ENCODE measurements at regions not wholly inside any gene's neighbourhood (a gene's known extent, or its start where the extent isn't known, plus 50 kb on each side); places are given as distances from the start of the nearest gene placed in this dataset.

- Histone ChIP-seq H3K4me1 (no peaks in the 10 kb centered on the region), H3K9me3 (peaks cover 0 to 4% (median 0%) of the 10 kb centered on the region in 4 donors), H3K36me3 (no peaks in the 10 kb centered on the region), H3K27ac (no peak overlapping the region), H3K4me3 (no peak overlapping the region), H3K27me3 (no peaks in the 10 kb centered on the region)
- TF ChIP-seq POLR2AphosphoS5 (IDR thresholded peaks at IDR 0.05), result no peak
- TF ChIP-seq CTCF (IDR thresholded peaks at IDR 0.05), result no peak
- no peak for TF ChIP-seq EP300 (IDR thresholded peaks at IDR 0.05)
- TF ChIP-seq POLR2A (IDR thresholded peaks at IDR 0.05), result no peak
- DNase-seq, result no peak
- 84 to 85% methylated on average over 2 of the region's 2 CpGs for WGBS, 2 donors
- intact Hi-C loops (cut with DNase I), result no loop called here
Measured at GRCh38 chr7:52233248-52233647, 802.2 kb upstream of the POM121L12 start.

GRCh38 chr7:52211930-52212329 is 823.5 kb upstream of the POM121L12 start:
- no peaks in the 10 kb centered on the region for H3K4me1 ChIP-seq
- no peak overlapping the region for H3K27ac ChIP-seq
- no peak for TF ChIP-seq CTCF (IDR thresholded peaks at IDR 0.05)
- no peak for TF ChIP-seq POLR2AphosphoS5 (IDR thresholded peaks at IDR 0.05)
- no peak for TF ChIP-seq POLR2A (IDR thresholded peaks at IDR 0.05)
- TF ChIP-seq EP300 (IDR thresholded peaks at IDR 0.05), result no peak
- H3K36me3 ChIP-seq, result no peaks in the 10 kb centered on the region
- WGBS, 2 donors, result 86 to 89% methylated on average over 3 of the region's 3 CpGs
- no peak overlapping the region for H3K4me3 ChIP-seq
- no peak for DNase-seq
- H3K9me3 ChIP-seq, result no peaks in the 10 kb centered on the region
- intact Hi-C loops (cut with DNase I), result no loop called here
- H3K27me3 ChIP-seq, result no peaks in the 10 kb centered on the region

GRCh38 chr7:52209614-52210013 is 825.8 kb upstream of the POM121L12 start:
- TF ChIP-seq EP300 (IDR thresholded peaks at IDR 0.05) (no peak), CTCF (IDR thresholded peaks at IDR 0.05) (no peak), POLR2AphosphoS5 (IDR thresholded peaks at IDR 0.05) (no peak), POLR2A (IDR thresholded peaks at IDR 0.05) (no peak)
- no peak overlapping the region for H3K4me3 ChIP-seq
- DNase-seq, result no peak
- 9 to 43% methylated on average over 2 of the region's 2 CpGs for WGBS, 2 donors
- no peak overlapping the region for H3K27ac ChIP-seq
- intact Hi-C loops (cut with DNase I), result no loop called here
- H3K27me3 ChIP-seq, result no peaks in the 10 kb centered on the region
- no peaks in the 10 kb centered on the region for H3K9me3 ChIP-seq
- H3K4me1 ChIP-seq, result no peaks in the 10 kb centered on the region
- H3K36me3 ChIP-seq, result no peaks in the 10 kb centered on the region

GRCh38 chr7:52197221-52197620 is 838.2 kb upstream of the POM121L12 start:
- H3K27me3 ChIP-seq, result no peaks in the 10 kb centered on the region
- H3K27ac ChIP-seq, result no peak overlapping the region
- TF ChIP-seq POLR2A (IDR thresholded peaks at IDR 0.05), result no peak
- TF ChIP-seq EP300 (IDR thresholded peaks at IDR 0.05), result no peak
- TF ChIP-seq POLR2AphosphoS5 (IDR thresholded peaks at IDR 0.05), result no peak
- TF ChIP-seq CTCF (IDR thresholded peaks at IDR 0.05), result no peak
- no peaks in the 10 kb centered on the region for H3K9me3 ChIP-seq
- intact Hi-C loops (cut with DNase I), result no loop called here
- peaks cover 0 to 7% (median 0%) of the 10 kb centered on the region in 4 donors for H3K4me1 ChIP-seq
- H3K36me3 ChIP-seq, result no peaks in the 10 kb centered on the region
- H3K4me3 ChIP-seq, result no peak overlapping the region
- WGBS, 2 donors, result 14 to 30% methylated on average over 1 of the region's 1 CpG
- DNase-seq, result no peak

- TF ChIP-seq POLR2AphosphoS5 (IDR thresholded peaks at IDR 0.05), result no peak
- no peak for TF ChIP-seq EP300 (IDR thresholded peaks at IDR 0.05)
- no peak for TF ChIP-seq POLR2A (IDR thresholded peaks at IDR 0.05)
- TF ChIP-seq CTCF (IDR thresholded peaks at IDR 0.05), result no peak
- Histone ChIP-seq H3K36me3 (no peaks in the 10 kb centered on the region), H3K27me3 (no peaks in the 10 kb centered on the region), H3K27ac (no peak overlapping the region), H3K9me3 (no peaks in the 10 kb centered on the region), H3K4me3 (no peak overlapping the region), H3K4me1 (peaks cover 0 to 7% (median 0%) of the 10 kb centered on the region in 4 donors)
- no peak for DNase-seq
- WGBS, 2 donors, result 77 to 90% methylated on average over 4 of the region's 4 CpGs
- intact Hi-C loops (cut with DNase I), result no loop called here
Measured at GRCh38 chr7:52195664-52196063, 839.8 kb upstream of the POM121L12 start.

Measured in sigmoid colon (tissue), 6 donors.